Rectal smooth muscle tissue (tissue), 1 donor: ENCODE measurements at regions not wholly inside any gene's neighbourhood (a gene's known extent, or its start where the extent isn't known, plus 50 kb on each side); places are given as distances from the start of the nearest gene placed in this dataset.

Experiments used
- H3K27ac ChIP-seq: one replicate; pipeline ENCODE4 v1.7.0; 2013; ENCODE audit warnings: low read depth, low read length, inconsistent platforms
- H3K27me3 ChIP-seq: one replicate; pipeline ENCODE4 v1.7.0; 2013; ENCODE audit warnings: low read length; ENCODE audit not compliant: control insufficient read depth, insufficient read depth
- H3K36me3 ChIP-seq: one replicate; pipeline ENCODE4 v1.7.0; 2013; ENCODE audit warnings: low read length; ENCODE audit not compliant: control insufficient read depth, insufficient read depth
- H3K4me1 ChIP-seq: one replicate; pipeline ENCODE4 v1.7.0; 2013; ENCODE audit warnings: low read length; ENCODE audit not compliant: control insufficient read depth, insufficient read depth
- H3K4me3 ChIP-seq: one replicate; pipeline ENCODE4 v1.7.0; 2013; ENCODE audit warnings: low read length
- H3K9ac ChIP-seq: one replicate; pipeline ENCODE4 v1.7.0; 2013; ENCODE audit warnings: low read length

DNA sequence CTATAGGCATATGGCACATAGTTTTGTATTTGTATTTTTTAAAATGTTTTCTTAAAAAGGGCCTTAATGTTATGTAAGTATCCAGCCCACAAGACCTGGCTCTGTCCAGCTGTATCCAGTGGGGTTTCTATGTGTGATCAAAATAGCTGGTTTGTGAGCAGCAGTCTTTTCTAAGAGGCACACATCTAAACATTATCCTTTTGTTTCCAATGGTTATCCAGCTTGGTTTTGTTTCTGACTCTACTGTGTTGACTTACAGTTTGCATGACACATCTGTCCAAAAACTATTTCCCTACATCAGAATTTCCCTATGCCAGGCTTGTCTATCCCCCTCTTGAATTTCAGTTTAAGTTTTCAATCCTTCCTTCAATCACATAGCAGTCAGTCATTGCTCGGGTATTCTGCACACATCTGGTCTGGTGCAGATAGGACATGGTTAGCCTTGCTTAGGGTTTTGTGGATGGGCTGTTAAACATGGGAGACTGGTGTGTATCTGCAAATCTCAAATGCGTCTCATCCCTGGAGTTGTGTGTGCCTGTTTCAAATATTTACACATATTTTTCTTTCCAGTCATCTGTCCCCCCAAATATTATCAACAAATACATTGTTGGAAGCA is 104.2 kb downstream of the SAMD9 start:
- Histone ChIP-seq H3K27ac (no peak overlapping the region), H3K9ac (no peak overlapping the region), H3K36me3 (no peaks in the 10 kb centered on the region), H3K27me3 (no peaks in the 10 kb centered on the region), H3K4me1 (no peaks in the 10 kb centered on the region), H3K4me3 (no peak overlapping the region)

DNA sequence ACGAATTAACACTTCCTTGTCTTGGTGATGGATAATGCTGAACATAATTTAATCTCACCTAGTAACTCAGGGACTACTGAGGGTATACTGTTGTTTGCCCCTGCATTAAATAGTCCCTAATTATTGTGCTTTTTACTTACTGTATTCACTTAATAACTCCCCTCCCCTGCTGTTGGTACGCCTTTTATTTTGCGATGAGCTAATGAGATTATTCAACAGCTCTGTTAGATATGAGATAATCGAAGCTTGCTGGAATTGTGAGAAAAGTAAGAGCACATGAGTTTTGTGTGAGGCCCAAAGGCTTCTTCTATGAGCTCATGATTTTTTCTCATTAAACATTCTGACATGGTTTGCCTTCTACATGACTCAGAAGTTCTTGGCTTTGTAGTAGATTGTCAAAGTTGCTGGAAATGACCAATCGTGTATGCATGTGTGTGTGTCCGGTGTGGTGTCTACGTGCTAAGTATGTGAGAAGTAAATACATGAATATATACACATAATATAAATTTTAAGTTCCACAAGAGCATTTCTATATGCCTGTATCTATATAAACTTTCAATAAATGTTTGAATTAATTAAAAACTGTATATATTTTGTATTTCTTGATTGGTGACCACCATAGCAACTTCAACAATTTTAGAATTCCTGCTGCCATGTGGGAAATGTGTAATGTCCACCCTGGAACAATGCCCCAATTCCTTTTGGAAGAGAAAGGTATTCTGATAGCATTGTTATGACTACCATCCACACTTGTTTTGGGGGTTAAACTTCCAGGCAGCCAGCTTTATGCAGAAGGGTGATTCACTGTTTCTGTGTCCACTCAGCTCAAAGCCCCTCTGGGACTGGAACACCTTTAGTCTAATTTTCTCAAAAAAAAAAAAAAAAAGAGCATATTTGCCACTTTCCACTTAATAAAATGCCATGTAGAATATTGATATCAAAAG is 106.2 kb downstream of the SAMD9 start:
- Histone ChIP-seq H3K4me3 (no peak overlapping the region), H3K9ac (no peak overlapping the region), H3K27ac (no peak overlapping the region), H3K36me3 (no peaks in the 10 kb centered on the region), H3K27me3 (no peaks in the 10 kb centered on the region), H3K4me1 (no peaks in the 10 kb centered on the region)

DNA sequence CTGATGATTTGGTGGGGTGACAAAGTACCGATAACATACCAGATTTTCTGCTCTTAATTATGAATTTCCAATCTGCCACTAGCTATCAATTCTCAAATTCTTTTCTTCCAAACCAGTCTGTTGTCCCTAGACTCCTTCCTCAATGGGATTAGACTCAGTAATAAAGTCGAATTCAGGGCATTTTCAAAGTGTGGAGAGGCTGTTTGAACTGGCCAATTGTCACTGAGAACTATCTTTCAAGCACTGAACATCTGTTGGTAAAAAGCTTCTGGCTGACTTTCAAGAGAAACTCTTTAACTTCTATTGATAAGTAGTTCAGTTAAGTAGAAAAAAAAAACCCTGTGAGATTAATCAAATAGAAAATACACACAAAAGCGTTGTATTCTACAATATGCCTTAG is 108.9 kb downstream of the SAMD9 start:
- Histone ChIP-seq H3K27ac (no peak overlapping the region), H3K36me3 (no peaks in the 10 kb centered on the region), H3K9ac (no peak overlapping the region), H3K4me3 (no peak overlapping the region), H3K4me1 (no peaks in the 10 kb centered on the region), H3K27me3 (no peaks in the 10 kb centered on the region)

DNA sequence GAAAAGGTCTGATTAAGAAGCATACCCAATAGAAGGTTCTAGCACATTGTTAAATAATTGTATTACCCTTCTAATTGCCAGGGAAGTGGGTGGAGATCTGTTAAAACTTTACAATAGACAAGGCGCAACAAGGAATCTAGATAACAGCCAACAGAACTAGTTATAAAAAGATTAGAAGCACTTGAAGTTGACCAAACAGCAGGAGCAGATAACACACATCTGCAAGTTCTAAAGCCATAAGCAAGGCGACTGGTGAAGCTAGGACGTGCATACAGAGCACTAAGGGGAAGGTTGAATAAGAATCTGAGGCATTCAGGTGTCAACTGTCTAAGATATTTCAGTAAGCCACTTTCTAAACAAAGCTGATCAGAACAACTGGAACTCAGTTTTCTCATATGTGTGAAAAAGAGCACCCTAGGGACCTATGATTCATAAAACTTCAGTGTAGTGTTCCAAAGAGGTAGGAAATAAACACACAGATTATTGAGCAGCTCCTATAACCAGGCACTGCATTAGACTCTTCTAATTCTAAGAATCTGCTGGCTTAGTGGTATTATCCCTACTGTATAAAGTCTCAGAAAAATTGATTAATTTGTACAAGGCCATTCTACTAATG is 111.2 kb downstream of the SAMD9 start:
- no peaks in the 10 kb centered on the region for H3K4me1 ChIP-seq
- H3K27ac ChIP-seq: no peak overlapping the region
- no peaks in the 10 kb centered on the region for H3K36me3 ChIP-seq
- H3K9ac ChIP-seq: no peak overlapping the region
- no peaks in the 10 kb centered on the region for H3K27me3 ChIP-seq
- H3K4me3 ChIP-seq: no peak overlapping the region

DNA sequence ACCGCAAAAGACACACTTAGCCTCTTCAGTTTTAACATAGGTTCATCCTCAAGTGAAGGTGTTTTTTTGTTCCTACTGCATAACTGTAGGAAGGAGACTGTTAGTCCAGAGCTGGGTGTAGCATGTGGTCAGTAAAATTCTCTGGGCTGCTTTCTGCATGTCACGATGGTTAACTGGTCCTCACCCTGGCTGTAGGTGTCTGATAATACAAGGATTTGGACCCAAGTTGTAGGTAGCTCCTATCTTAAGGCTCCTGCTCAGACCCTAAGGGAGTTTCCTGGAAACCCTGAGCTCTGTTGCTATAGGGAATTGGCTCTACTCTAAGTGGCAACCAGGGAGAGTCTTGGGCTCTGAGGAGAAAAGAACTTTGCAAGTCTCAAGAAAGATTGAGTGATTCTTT is 112.9 kb downstream of the SAMD9 start:
- no peaks in the 10 kb centered on the region for H3K4me1 ChIP-seq
- H3K36me3 ChIP-seq: no peaks in the 10 kb centered on the region
- H3K27ac ChIP-seq: no peak overlapping the region
- no peak overlapping the region for H3K9ac ChIP-seq
- no peaks in the 10 kb centered on the region for H3K27me3 ChIP-seq
- no peak overlapping the region for H3K4me3 ChIP-seq

DNA sequence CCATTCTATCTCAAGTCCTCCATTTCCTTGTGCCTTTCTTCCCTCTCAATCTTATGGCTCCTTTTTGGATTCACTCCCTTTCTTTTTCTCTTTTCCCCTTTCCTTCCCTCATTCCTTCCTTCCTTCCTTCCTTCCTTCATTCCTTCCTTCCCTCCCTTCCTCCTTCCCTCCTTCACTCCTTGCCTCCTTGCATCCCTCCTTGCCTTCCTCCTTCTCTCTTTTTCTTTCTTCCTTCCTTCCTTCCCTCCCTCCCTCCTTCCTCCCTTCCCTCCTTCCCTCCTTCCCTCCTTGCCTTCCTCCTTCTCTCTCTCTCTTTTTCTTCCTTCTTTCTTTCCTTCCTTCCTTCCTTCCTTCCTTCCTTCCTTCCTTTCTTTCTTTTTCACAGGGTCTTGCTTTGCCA is 120.1 kb downstream of the SAMD9 start:
- H3K36me3 ChIP-seq: no peaks in the 10 kb centered on the region
- H3K27ac ChIP-seq: no peak overlapping the region
- no peak overlapping the region for H3K9ac ChIP-seq
- H3K4me1 ChIP-seq: no peaks in the 10 kb centered on the region
- no peak overlapping the region for H3K4me3 ChIP-seq
- no peaks in the 10 kb centered on the region for H3K27me3 ChIP-seq

DNA sequence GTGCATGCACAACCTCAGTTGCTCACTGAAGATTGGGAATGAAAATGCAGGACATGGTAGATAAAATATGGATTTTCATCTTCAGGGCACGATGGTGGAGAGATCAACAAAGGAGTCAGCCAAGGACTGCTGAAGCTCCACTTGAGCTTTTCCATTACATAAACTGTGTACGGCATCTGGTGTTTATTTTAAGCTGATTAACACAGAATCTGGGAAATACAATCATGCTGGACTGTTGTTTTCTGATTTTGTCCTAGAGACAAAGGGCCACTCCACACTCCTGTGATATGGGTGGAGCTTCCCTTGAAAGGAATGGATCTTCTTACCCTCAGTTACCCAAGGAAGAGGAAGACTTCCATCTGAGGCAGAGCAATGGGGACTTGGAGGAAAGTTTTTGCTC is 120.6 kb downstream of the SAMD9 start:
- no peak overlapping the region for H3K9ac ChIP-seq
- no peaks in the 10 kb centered on the region for H3K4me1 ChIP-seq
- no peaks in the 10 kb centered on the region for H3K36me3 ChIP-seq
- no peaks in the 10 kb centered on the region for H3K27me3 ChIP-seq
- H3K27ac ChIP-seq: no peak overlapping the region
- no peak overlapping the region for H3K4me3 ChIP-seq

DNA sequence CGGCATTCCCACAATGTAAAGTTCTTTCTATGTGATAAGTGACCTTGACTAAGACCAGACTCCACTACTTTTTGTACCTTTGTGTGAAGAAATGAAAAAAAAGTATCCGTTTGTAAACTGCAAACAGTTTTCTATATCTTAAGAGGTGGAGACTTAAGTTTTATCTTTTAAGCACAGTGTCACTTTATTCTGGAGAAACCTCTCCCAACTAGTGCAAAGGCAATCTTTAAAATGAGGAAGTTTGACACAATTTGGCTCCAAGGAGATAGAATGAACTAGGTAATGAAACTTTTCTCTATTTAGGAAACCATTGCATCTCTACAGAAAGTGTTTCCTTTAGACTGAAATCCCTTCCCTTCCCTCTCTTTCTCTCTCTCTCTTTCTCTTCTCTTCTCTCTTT is 122.9 kb downstream of the SAMD9 start:
- Histone ChIP-seq H3K27me3 (no peaks in the 10 kb centered on the region), H3K27ac (no peak overlapping the region)

DNA sequence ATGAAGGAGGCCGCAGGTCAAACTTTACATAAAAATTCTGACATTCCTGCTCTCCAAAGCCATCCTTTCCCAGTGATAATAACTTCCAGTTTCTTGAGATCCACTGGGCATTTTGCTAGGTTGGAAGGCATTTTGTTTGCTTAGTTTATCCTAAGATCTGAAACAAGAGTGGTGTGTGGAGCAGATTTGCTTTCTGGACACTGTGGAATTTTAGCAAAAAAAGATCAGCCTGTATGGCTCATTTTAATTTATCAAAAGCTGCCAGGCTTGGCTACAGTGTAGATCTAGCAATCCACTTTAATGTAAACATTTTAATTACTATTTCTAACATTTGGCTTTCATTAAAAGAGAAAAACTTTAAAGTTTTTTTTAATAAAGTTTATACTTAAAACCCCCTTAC is 124.8 kb downstream of the SAMD9 start:
- H3K27me3 ChIP-seq: no peaks in the 10 kb centered on the region
- H3K27ac ChIP-seq: no peak overlapping the region

More for the DNA sequence above, 122.9 kb downstream of the SAMD9 start:
- Histone ChIP-seq H3K36me3 (no peaks in the 10 kb centered on the region), H3K9ac (no peak overlapping the region), H3K4me1 (no peaks in the 10 kb centered on the region), H3K4me3 (no peak overlapping the region)

DNA sequence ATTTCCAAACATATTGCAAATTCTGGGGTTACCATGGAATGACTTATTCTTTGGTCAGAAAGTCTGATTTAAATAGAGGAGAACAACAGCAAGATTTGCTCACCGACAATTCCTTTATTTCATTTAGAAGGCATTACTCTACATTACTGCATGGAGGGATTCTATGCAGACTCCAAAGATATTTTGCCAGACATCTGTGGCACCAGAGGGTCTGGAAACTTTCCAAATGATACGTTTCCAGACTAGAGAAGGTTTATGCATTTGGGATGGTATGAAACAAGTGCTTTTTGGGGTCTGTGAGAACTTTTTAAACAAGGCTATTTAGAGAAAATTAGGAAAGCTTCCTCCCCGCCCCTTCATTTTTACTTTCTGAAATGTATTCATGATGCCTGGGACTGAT is 125.3 kb downstream of the SAMD9 start:
- H3K27ac ChIP-seq: no peak overlapping the region
- no peaks in the 10 kb centered on the region for H3K27me3 ChIP-seq
- H3K36me3 ChIP-seq: no peaks in the 10 kb centered on the region
- H3K4me3 ChIP-seq: no peak overlapping the region
- H3K9ac ChIP-seq: no peak overlapping the region
- no peaks in the 10 kb centered on the region for H3K4me1 ChIP-seq

More for the DNA sequence above, 124.8 kb downstream of the SAMD9 start:
- Histone ChIP-seq H3K4me1 (no peaks in the 10 kb centered on the region), H3K9ac (no peak overlapping the region), H3K4me3 (no peak overlapping the region), H3K36me3 (no peaks in the 10 kb centered on the region)

DNA sequence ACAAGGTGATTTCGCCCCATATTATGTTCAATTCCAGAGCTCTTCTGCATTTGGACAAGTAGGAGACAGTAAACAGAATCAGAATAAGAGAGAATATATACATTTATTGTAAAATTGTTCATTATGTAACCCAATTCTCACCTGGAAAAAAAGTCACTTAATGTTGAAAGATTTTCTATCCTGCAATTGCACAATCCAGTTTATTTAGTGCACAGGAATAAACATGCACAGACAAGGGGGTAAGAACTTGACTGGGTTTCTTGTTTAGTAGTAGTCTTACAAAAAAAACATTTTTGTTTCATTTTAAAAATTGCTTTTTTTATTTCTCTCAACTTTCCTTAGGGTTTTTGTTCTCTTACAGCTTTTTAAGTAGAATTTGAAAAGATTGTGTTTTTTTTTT is 126.6 kb downstream of the SAMD9 start:
- H3K27ac ChIP-seq: no peak overlapping the region
- H3K27me3 ChIP-seq: no peaks in the 10 kb centered on the region
- no peaks in the 10 kb centered on the region for H3K36me3 ChIP-seq
- H3K4me3 ChIP-seq: no peak overlapping the region
- no peak overlapping the region for H3K9ac ChIP-seq
- H3K4me1 ChIP-seq: no peaks in the 10 kb centered on the region

DNA sequence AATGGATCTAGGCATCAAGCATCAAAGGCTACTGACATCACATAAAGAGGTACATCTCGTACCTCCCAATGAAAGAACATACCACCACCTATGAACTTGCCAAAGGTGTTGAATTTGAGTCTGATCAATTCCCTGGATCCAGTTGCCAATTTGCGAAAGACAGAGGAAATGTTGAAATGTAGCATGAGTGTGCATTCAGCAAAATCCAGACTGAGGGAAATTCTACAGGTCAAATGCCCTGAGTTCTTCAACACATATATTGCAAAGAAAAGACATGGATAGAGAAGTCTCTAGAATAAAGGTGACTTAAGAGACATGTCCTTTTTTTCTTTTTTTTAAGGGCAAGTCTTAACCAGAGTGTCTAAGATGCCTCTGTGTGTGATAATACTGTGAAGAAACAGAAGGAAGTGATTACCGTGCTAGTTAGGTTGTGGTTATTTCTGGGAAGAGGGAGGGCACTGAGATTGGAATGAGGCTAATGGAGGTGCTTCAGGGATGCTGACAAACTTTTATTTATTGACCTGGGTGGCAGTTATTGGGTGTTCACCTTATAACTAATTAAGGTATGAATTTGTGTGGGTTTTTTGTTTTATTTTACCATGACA is 128.7 kb downstream of the SAMD9 start:
- Histone ChIP-seq H3K27me3 (no peaks in the 10 kb centered on the region), H3K4me3 (no peak overlapping the region)

More for the DNA sequence above, 128.7 kb downstream of the SAMD9 start:
- Histone ChIP-seq H3K9ac (no peak overlapping the region), H3K27ac (no peak overlapping the region), H3K4me1 (no peaks in the 10 kb centered on the region), H3K36me3 (no peaks in the 10 kb centered on the region)
